HG03064 (cell line): ENCODE measurements at regions not wholly inside any gene's neighbourhood (a gene's known extent, or its start where the extent isn't known, plus 50 kb on each side); places are given as distances from the start of the nearest gene placed in this dataset.
"Not testable (repeated sequence)": the region's sequence is repeated elsewhere in the genome, so short reads cannot be mapped to it uniquely, and the experiment has no call there.

ENCODE experiments used
- ATAC-seq: cut with Tn5 transposase; IDR thresholded peaks from one replicate; pipeline ENCODE4 v1.9.1; 2021; ENCODE audit warnings: low read depth; ENCODE audit not compliant: unreplicated experiment

GRCh38 chr3:20846066-20846465 lies 660.1 kb upstream of the SGO1 start:
- ATAC-seq, result no peak

GRCh38 chr3:20844851-20845250 lies 658.8 kb upstream of the SGO1 start:
- ATAC-seq, result no peak

GRCh38 chr3:20842594-20843436 lies 656.8 kb upstream of the SGO1 start:
- no peak for ATAC-seq

- ATAC-seq, result no peak
These were observed 656.0 kb upstream of the SGO1 start for GRCh38 chr3:20842002-20842401.

- no peak for ATAC-seq
These were observed 651.8 kb upstream of the SGO1 start for GRCh38 chr3:20837676-20838302.

- ATAC-seq, result no peak
These were observed 650.8 kb upstream of the SGO1 start for GRCh38 chr3:20836801-20837200.

GRCh38 chr3:20832963-20833362 lies 647.0 kb upstream of the SGO1 start:
- ATAC-seq, result no peak

- ATAC-seq, result no peak
These were observed 636.2 kb upstream of the SGO1 start for GRCh38 chr3:20822251-20822650.

- ATAC-seq, result not testable (repeated sequence)
These were observed 634.9 kb upstream of the SGO1 start for GRCh38 chr3:20820872-20821271.

GRCh38 chr3:20811631-20812030 lies 625.6 kb upstream of the SGO1 start:
- ATAC-seq, result no peak

- no peak for ATAC-seq
These were observed 625.0 kb upstream of the SGO1 start for GRCh38 chr3:20811006-20811405.

GRCh38 chr3:20810555-20810954 lies 624.5 kb upstream of the SGO1 start:
- no peak for ATAC-seq

GRCh38 chr3:20809356-20809755 lies 623.4 kb upstream of the SGO1 start:
- no peak for ATAC-seq

- no peak for ATAC-seq
These were observed 622.9 kb upstream of the SGO1 start for GRCh38 chr3:20808864-20809263.

GRCh38 chr3:20798666-20799065 lies 612.7 kb upstream of the SGO1 start:
- no peak for ATAC-seq

GRCh38 chr3:20787005-20787404 lies 601.0 kb upstream of the SGO1 start:
- ATAC-seq, result no peak

GRCh38 chr3:20776692-20777091 lies 590.7 kb upstream of the SGO1 start:
- ATAC-seq, result no peak

GRCh38 chr3:20776286-20776685 lies 590.3 kb upstream of the SGO1 start:
- no peak for ATAC-seq

GRCh38 chr3:20773320-20773984 lies 587.4 kb upstream of the SGO1 start:
- ATAC-seq, result no peak

GRCh38 chr3:20772869-20773268 lies 586.9 kb upstream of the SGO1 start:
- no peak for ATAC-seq

GRCh38 chr3:20769430-20769829 lies 583.4 kb upstream of the SGO1 start:
- no peak for ATAC-seq

GRCh38 chr3:20760981-20761380 lies 575.0 kb upstream of the SGO1 start:
- ATAC-seq, result no peak
